PC-9 (cell line): ENCODE measurements at regions not wholly inside any gene's neighbourhood (a gene's known extent, or its start where the extent isn't known, plus 50 kb on each side); places are given as distances from the start of the nearest gene placed in this dataset.

Experiments used
- BruUV-seq: library from RNA; stranded (reverse); fragments of 400-500 nt; replicated peaks from 2 replicates; lab custom pipeline; 2021; lab: Mats Ljungman, UMichigan
- CTCF ChIA-PET: fragments of 300-600 bp; sonication (Branson Sonifier 250); formaldehyde crosslinking; loops from one replicate; lab custom pipeline; 2022; ENCODE audit warnings: antibody characterized with exemption; lab: Charles Lee
- POLR2A ChIA-PET: fragments of 300-600 bp; sonication (Branson Sonifier 250); formaldehyde crosslinking; loops from one replicate; lab custom pipeline; 2022; ENCODE audit warnings: antibody characterized with exemption; ENCODE audit not compliant: unreplicated experiment; lab: Charles Lee
- DNase-seq, 2 experiments: peaks; one replicate each; pipeline versions ENCODE4 v3.0.0 to v3.0.0-alpha.2; 2015 to 2022; ENCODE audit warnings: mixed read lengths in 1 of 2
- H2AFZ ChIP-seq: fragments of 200-600 bp; sonication (generic); 2 replicates; pipeline ENCODE4 v1.8.1; 2017; ENCODE audit warnings: antibody characterized with exemption
- H3F3A ChIP-seq: fragments of 200-600 bp; sonication (generic); 2 replicates; pipeline ENCODE4 v1.8.1; 2017; ENCODE audit warnings: antibody characterized with exemption, mild to moderate bottlenecking, low read depth; ENCODE audit not compliant: insufficient read depth
- H3K27ac ChIP-seq: fragments of 200-600 bp; sonication (generic); 2 replicates; pipeline ENCODE4 v1.6.1; 2016; ENCODE audit warnings: mixed run types
- H3K27me3 ChIP-seq: fragments of 200-600 bp; sonication (generic); 2 replicates; pipeline ENCODE4 v1.6.1; 2016; ENCODE audit warnings: low read depth, mixed run types; ENCODE audit not compliant: insufficient read depth
- H3K36me3 ChIP-seq: fragments of 200-600 bp; sonication (generic); 2 replicates; pipeline ENCODE4 v1.6.1; 2016; ENCODE audit warnings: low read depth, mixed run types
- H3K4me1 ChIP-seq: fragments of 200-600 bp; sonication (generic); replicated peaks from 2 replicates; pipeline ENCODE4 v1.6.1; 2016; ENCODE audit warnings: mixed run types; ENCODE audit not compliant: insufficient read depth
- H3K4me2 ChIP-seq: fragments of 200-600 bp; sonication (generic); 2 replicates; pipeline ENCODE4 v1.6.1; 2017; ENCODE audit warnings: mixed run types
- H3K4me3 ChIP-seq: fragments of 200-600 bp; sonication (generic); 2 replicates; pipeline ENCODE4 v1.6.1; 2016; ENCODE audit warnings: mixed run types
- H3K79me2 ChIP-seq: fragments of 200-600 bp; sonication (generic); 2 replicates; pipeline ENCODE4 v1.6.1; 2017; ENCODE audit warnings: low read depth, mixed run types
- H3K9me2 ChIP-seq: fragments of 200-600 bp; sonication (generic); 2 replicates; pipeline ENCODE4 v1.8.1; 2017; ENCODE audit warnings: mild to moderate bottlenecking; ENCODE audit not compliant: insufficient read depth
- H3K9me3 ChIP-seq: fragments of 200-600 bp; sonication (generic); 2 replicates; pipeline ENCODE4 v1.8.1; 2016; ENCODE audit warnings: low read depth; ENCODE audit not compliant: insufficient read depth
- H4K20me1 ChIP-seq: fragments of 200-600 bp; sonication (generic); 2 replicates; pipeline ENCODE4 v1.8.1; 2017; ENCODE audit not compliant: insufficient read depth
- CTCF ChIP-seq: fragments of 200-600 bp; sonication (generic); conservative IDR thresholded peaks from 2 replicates; pipeline ENCODE4 v1.6.1; 2017; ENCODE audit warnings: mixed run types, antibody characterized with exemption, mild to moderate bottlenecking, moderate library complexity
- EZH2 ChIP-seq: fragments of 200-600 bp; sonication (generic); IDR thresholded peaks from 2 replicates; pipeline ENCODE4 v1.8.0; 2017; ENCODE audit warnings: antibody characterized with exemption, low read depth
- intact Hi-C: fragments of 100-400 bp; cut with micrococcal nuclease; formaldehyde crosslinking; loops from one replicate; pipeline ENCODE4 v1.10.0; 2022; ENCODE audit not compliant: unreplicated experiment

GRCh38 chr1:98292994-98293393, 368.5 kb upstream of the SNX7 start:
- intact Hi-C loops, result no loop called here
- TF ChIP-seq CTCF (no peak), EZH2 (no peak)
- Histone ChIP-seq H3F3A (no peaks in the 10 kb centered on the region), H3K4me3 (no peak overlapping the region), H4K20me1 (no peaks in the 10 kb centered on the region), H3K4me2 (no peak overlapping the region), H3K9me2 (peaks cover 11% of the 10 kb centered on the region; the same call in 1 of the 2 replicates), H3K36me3 (no peaks in the 10 kb centered on the region), H3K9me3 (no peaks in the 10 kb centered on the region), H3K79me2 (no peaks in the 10 kb centered on the region), H3K27me3 (no peaks in the 10 kb centered on the region), H3K4me1 (0 out of 2 replicates have a peak, but pooled peaks cover 7% of the 10 kb centered on the region), H3K27ac (0 out of 2 replicates have a peak overlapping the region, but pooled peaks have one; percentile 2), H2AFZ (no peak overlapping the region)
- peak in 1 of 2 experiments; percentile 70 for DNase-seq
- no TSS peak for BruUV-seq
- CTCF ChIA-PET, result no interaction called here
- POLR2A ChIA-PET, result no interaction called here

GRCh38 chr1:98289311-98289710, 368.5 kb upstream of the DPYD start:
- Histone ChIP-seq H3K27ac (no peak overlapping the region), H3K4me3 (no peak overlapping the region), H4K20me1 (no peaks in the 10 kb centered on the region), H3F3A (peaks cover 5% of the 10 kb centered on the region; the same call in 1 of the 2 replicates), H3K9me2 (peaks cover 11% of the 10 kb centered on the region; the same call in 1 of the 2 replicates), H3K36me3 (no peaks in the 10 kb centered on the region), H3K27me3 (no peaks in the 10 kb centered on the region), H3K79me2 (no peaks in the 10 kb centered on the region), H3K4me2 (no peak overlapping the region), H3K4me1 (0 out of 2 replicates have a peak, but pooled peaks cover 7% of the 10 kb centered on the region), H2AFZ (no peak overlapping the region), H3K9me3 (no peaks in the 10 kb centered on the region)
- TF ChIP-seq EZH2 (no peak), CTCF (no peak)
- intact Hi-C loops, result no loop called here
- ChIA-PET CTCF (no interaction called here), POLR2A (no interaction called here)
- no peak for DNase-seq
- BruUV-seq, result no TSS peak

- CTCF ChIA-PET, result no interaction called here
- Histone ChIP-seq H3K4me2 (no peak overlapping the region), H3K4me3 (no peak overlapping the region), H3K27me3 (no peaks in the 10 kb centered on the region), H3K36me3 (no peaks in the 10 kb centered on the region), H3K79me2 (no peaks in the 10 kb centered on the region), H3K9me3 (no peaks in the 10 kb centered on the region), H4K20me1 (no peaks in the 10 kb centered on the region), H2AFZ (no peak overlapping the region), H3F3A (peaks cover 5% of the 10 kb centered on the region; the same call in 1 of the 2 replicates), H3K9me2 (peaks cover 11% of the 10 kb centered on the region; the same call in 1 of the 2 replicates), H3K4me1 (0 out of 2 replicates have a peak, but pooled peaks cover 7% of the 10 kb centered on the region), H3K27ac (no peak overlapping the region)
- TF ChIP-seq CTCF, result no peak
- no peak for TF ChIP-seq EZH2
- POLR2A ChIA-PET, result no interaction called here
- BruUV-seq, result no TSS peak
- DNase-seq, result no peak
- intact Hi-C loops, result no loop called here
These were observed 367.7 kb upstream of the DPYD start for GRCh38 chr1:98288494-98288893.
